Neural crest cell (in vitro differentiated cells): ENCODE measurements at regions not wholly inside any gene's neighbourhood (a gene's known extent, or its start where the extent isn't known, plus 50 kb on each side); places are given as distances from the start of the nearest gene placed in this dataset.

ENCODE experiments used
- DNase-seq: peaks from one replicate; pipeline ENCODE4 v3.0.0; 2021; ENCODE audit warnings: low read depth, mixed read lengths, low spot score
- H3K27ac Mint-ChIP-seq: one replicate; pipeline ENCODE4 v1.8.0; 2021; ENCODE audit warnings: mild to moderate bottlenecking, mixed read lengths; ENCODE audit not compliant: unreplicated experiment
- H3K27me3 Mint-ChIP-seq: 2 replicates; pipeline ENCODE4 v1.8.0; 2021; ENCODE audit warnings: low read depth, mild to moderate bottlenecking, mixed read lengths
- H3K36me3 Mint-ChIP-seq: 2 replicates; pipeline ENCODE4 v1.8.0; 2021; ENCODE audit warnings: low read depth, mild to moderate bottlenecking, mixed read lengths
- H3K4me1 Mint-ChIP-seq: 2 replicates; pipeline ENCODE4 v1.8.0; 2021; ENCODE audit warnings: mixed read lengths
- H3K4me3 Mint-ChIP-seq: one replicate; pipeline ENCODE4 v1.8.0; 2021; ENCODE audit warnings: mild to moderate bottlenecking, mixed read lengths
- H3K9me3 Mint-ChIP-seq: 2 replicates; pipeline ENCODE4 v1.8.0; 2021; ENCODE audit warnings: mixed read lengths
- TF ChIP-seq, protein P1 (sequence below): fragments of 200-600 bp; sonication (generic); conservative IDR thresholded peaks from 2 replicates; pipeline ENCODE4 v1.5.0; 2021; ENCODE audit warnings: antibody characterized with exemption, mild to moderate bottlenecking

DNA sequence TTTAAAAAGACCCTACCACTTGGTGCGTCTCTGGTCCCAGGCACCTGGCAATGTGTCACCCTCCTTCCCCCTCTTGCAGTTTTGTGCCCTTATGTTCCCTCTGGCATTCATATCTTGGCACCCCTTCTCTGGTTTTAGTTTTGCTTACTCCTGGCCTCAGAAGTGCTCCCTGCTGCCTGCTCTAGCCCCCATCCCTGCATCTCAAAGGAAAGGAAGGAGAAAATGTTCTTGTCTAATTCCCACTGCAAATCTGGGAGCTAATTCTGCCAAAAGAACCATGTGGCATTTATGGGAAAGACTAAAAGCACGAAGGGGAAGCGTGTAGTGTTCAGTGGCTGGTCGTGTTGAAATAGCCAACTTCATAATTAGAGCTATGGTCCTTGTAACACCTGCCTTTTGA is 340.1 kb upstream of the RPS6KA3 start:
- Mint-ChIP-seq H3K9me3 (peaks cover 5% of the 10 kb centered on the region), H3K4me1 (no peaks in the 10 kb centered on the region), H3K4me3 (no peak overlapping the region), H3K36me3 (no peaks in the 10 kb centered on the region), H3K27ac (no peak overlapping the region), H3K27me3 (peaks cover 12% of the 10 kb centered on the region)
- DNase-seq, result no peak
- TF ChIP-seq, protein P1, sequence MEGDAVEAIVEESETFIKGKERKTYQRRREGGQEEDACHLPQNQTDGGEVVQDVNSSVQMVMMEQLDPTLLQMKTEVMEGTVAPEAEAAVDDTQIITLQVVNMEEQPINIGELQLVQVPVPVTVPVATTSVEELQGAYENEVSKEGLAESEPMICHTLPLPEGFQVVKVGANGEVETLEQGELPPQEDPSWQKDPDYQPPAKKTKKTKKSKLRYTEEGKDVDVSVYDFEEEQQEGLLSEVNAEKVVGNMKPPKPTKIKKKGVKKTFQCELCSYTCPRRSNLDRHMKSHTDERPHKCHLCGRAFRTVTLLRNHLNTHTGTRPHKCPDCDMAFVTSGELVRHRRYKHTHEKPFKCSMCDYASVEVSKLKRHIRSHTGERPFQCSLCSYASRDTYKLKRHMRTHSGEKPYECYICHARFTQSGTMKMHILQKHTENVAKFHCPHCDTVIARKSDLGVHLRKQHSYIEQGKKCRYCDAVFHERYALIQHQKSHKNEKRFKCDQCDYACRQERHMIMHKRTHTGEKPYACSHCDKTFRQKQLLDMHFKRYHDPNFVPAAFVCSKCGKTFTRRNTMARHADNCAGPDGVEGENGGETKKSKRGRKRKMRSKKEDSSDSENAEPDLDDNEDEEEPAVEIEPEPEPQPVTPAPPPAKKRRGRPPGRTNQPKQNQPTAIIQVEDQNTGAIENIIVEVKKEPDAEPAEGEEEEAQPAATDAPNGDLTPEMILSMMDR, result no peak

DNA sequence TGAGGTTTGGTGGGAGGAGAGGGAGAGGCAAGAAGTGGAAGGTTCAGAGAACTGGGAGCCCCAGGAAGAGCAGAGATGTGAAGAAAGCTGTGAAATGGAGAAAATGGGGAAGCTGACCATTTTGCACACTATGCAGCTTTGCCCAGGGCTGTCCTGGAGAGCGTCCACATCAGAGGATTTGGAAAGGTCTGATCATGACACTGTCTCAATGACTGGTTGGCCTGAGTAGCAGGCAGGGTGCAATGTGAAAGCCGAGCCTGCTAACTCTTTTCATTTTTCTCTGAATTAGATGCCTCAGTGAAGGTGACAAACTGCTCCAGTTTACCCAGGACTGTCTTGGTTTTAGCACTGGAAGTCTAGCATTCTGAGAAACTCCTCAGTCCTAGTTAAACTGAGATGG is 330.1 kb upstream of the RPS6KA3 start:
- Mint-ChIP-seq H3K9me3 (no peaks in the 10 kb centered on the region), H3K27me3 (no peaks in the 10 kb centered on the region), H3K27ac (no peak overlapping the region), H3K4me3 (no peak overlapping the region), H3K4me1 (peaks cover 5% of the 10 kb centered on the region), H3K36me3 (no peaks in the 10 kb centered on the region)
- TF ChIP-seq, protein P1, result no peak
- no peak for DNase-seq

DNA sequence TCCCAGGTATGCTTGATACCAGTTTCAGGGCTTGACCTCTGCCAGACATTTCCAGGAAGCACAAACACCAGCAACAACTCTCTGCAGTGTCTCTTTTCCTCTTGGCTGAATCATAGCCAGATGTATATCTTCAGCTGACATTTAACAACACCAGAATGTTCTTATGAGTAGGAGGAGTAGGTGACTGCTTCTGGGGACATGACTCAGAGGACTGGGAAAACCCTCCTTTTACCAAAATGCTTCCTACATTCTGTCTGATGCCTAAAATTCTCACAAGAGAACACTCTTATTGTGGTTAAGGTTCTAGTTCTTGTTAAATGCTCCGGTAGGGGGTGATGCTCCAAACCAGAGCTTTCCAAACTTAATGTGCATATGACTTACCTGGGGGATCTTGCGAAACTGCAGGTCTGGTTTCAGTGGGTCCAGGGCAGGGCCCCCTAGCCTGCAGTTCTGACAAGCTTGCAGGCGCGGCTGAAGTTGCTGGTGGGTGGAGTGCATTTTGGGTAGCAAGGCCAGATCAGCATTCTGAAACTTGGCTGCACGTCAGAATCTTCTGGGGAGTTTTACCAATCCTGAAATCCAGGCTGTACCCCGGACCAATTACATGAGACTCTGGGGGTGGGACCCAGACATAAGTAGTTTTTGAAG is 329.3 kb upstream of the RPS6KA3 start:
- Mint-ChIP-seq H3K27ac (no peak overlapping the region), H3K27me3 (no peaks in the 10 kb centered on the region), H3K36me3 (no peaks in the 10 kb centered on the region), H3K9me3 (no peaks in the 10 kb centered on the region), H3K4me1 (peaks cover 5% of the 10 kb centered on the region), H3K4me3 (no peak overlapping the region)
- DNase-seq, result no peak
- TF ChIP-seq, protein P1, result no peak

DNA sequence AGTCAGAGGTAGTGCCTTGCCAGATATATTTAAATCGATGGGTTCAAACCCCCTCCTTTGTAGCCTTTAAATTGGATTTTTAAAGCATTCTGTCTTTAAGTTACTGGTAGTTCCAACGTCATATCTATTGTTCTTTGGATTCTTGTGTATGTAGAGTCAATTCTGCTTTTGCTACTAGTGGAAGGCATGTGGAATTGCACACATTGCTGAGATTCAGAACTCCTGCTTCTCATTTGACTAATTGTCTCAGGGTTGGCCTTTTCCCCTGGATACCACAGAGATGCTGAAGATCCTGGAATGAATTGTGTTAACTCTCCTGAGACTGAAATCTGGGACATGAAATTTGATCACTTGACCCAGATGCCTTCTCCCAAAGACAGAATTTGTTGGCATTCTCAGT is 328.3 kb upstream of the RPS6KA3 start:
- H3K27ac Mint-ChIP-seq, result no peak overlapping the region
- DNase-seq, result no peak
- H3K9me3 Mint-ChIP-seq, result peaks cover 3% of the 10 kb centered on the region
- TF ChIP-seq, protein P1, result peak; percentile 54
- peaks cover 2% of the 10 kb centered on the region for H3K36me3 Mint-ChIP-seq
- H3K4me1 Mint-ChIP-seq, result peaks cover 5% of the 10 kb centered on the region
- no peak overlapping the region for H3K4me3 Mint-ChIP-seq
- no peaks in the 10 kb centered on the region for H3K27me3 Mint-ChIP-seq

DNA sequence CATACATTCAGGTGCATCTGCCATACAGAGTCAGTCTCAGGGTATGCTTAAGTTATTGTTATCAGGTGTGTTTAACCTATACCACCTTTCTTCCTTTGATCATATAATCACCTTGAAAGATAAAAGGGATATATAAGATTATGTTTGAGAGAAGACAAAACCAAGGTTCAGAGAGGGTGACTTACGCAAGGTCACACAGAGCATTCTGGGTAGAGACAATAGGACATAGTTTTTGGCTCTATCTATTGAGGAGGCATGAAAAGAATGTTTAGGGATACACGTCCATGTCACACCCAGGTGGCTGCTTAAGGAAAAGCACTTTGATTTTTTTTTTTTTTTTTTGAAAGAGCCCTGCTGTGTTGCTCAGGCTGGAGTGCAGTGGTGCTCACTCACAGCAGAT is 327.1 kb upstream of the RPS6KA3 start:
- H3K4me1 Mint-ChIP-seq, result peaks cover 5% of the 10 kb centered on the region
- TF ChIP-seq, protein P1, result no peak
- no peak overlapping the region for H3K4me3 Mint-ChIP-seq
- H3K27me3 Mint-ChIP-seq, result no peaks in the 10 kb centered on the region
- H3K36me3 Mint-ChIP-seq, result peaks cover 2% of the 10 kb centered on the region
- H3K9me3 Mint-ChIP-seq, result peaks cover 9% of the 10 kb centered on the region
- no peak overlapping the region for H3K27ac Mint-ChIP-seq
- no peak for DNase-seq
